Breast epithelium (tissue), 3 donors: ENCODE measurements at regions not wholly inside any gene's neighbourhood (a gene's known extent, or its start where the extent isn't known, plus 50 kb on each side); places are given as distances from the start of the nearest gene placed in this dataset.
"Not testable (repeated sequence)": the region's sequence is repeated elsewhere in the genome, so short reads cannot be mapped to it uniquely, and the experiment has no call there.

Source experiments
- CTCF ChIP-seq, 3 donors: fragments of 450-650 bp; IDR thresholded peaks; one replicate each; pipeline ENCODE4 v1.5.1; 2016 to 2017; ENCODE audit warnings: antibody characterized with exemption in 3 of 3, mild to moderate bottlenecking in 3 of 3, moderate library complexity in 3 of 3
- POLR2A ChIP-seq: fragments of 450-650 bp; IDR thresholded peaks from one replicate; pipeline ENCODE4 v1.6.1; 2016; ENCODE audit warnings: antibody characterized with exemption, mild to moderate bottlenecking, moderate library complexity
- POLR2AphosphoS5 ChIP-seq, 3 donors: sonication (generic); formaldehyde crosslinking; IDR thresholded peaks; one replicate each; pipeline ENCODE4 v1.6.1; 2017; ENCODE audit warnings: antibody characterized with exemption in 3 of 3

GRCh38 chr20:7803411-7804151, 136.7 kb downstream of the HAO1 start:
- TF ChIP-seq CTCF (IDR thresholded peaks at IDR 0.05); POLR2A; POLR2AphosphoS5 (IDR thresholded peaks at IDR 0.05): not testable (repeated sequence)
